ENCODE measurements at regions not wholly inside any gene's neighbourhood (a gene's known extent, or its start where the extent isn't known, plus 50 kb on each side); places are given as distances from the start of the nearest gene placed in this dataset.

- WGBS, 2 donors = 54 to 65% methylated on average over 16 of the region's 16 CpGs
- Histone ChIP-seq H3K27me3 (ENCODE audit: control insufficient read depth in 1 of 2, insufficient read depth in 2 of 2, low read length in 2 of 2) (no peaks in the 10 kb centered on the region), H3K4me3 (ENCODE audit: low read depth in 1 of 2, low read length in 2 of 2) (no peak overlapping the region), H3K4me1 (ENCODE audit: control insufficient read depth in 2 of 2, insufficient read depth in 2 of 2, low read length in 1 of 2) (no peaks in the 10 kb centered on the region), H3K9me3 (ENCODE audit: control insufficient read depth in 2 of 2, insufficient read depth in 1 of 2, low read depth in 1 of 2, low read length in 1 of 2) (peaks cover 0 to 4% of the 10 kb centered on the region in 2 donors), H3K27ac (ENCODE audit: low read depth in 2 of 2, low read length in 1 of 2) (no peak overlapping the region), H3K36me3 (ENCODE audit: control insufficient read depth in 2 of 2, insufficient read depth in 2 of 2, low read length in 1 of 2) (no peaks in the 10 kb centered on the region)
These were observed 155.4 kb downstream of the AACS start for GRCh38 chr12:125220404-125221273.

GRCh38 chr12:125221602-125222001 lies 156.4 kb downstream of the AACS start:
- H3K36me3 ChIP-seq (ENCODE audit: control insufficient read depth in 2 of 2, insufficient read depth in 2 of 2, low read length in 1 of 2) = no peaks in the 10 kb centered on the region
- H3K9me3 ChIP-seq (ENCODE audit: control insufficient read depth in 2 of 2, insufficient read depth in 1 of 2, low read depth in 1 of 2, low read length in 1 of 2) = peaks cover 0 to 3% of the 10 kb centered on the region in 2 donors
- no peak overlapping the region for H3K27ac ChIP-seq (ENCODE audit: low read depth in 2 of 2, low read length in 1 of 2)
- 85 to 92% methylated on average over 4 of the region's 4 CpGs for WGBS, 2 donors
- no peaks in the 10 kb centered on the region for H3K27me3 ChIP-seq (ENCODE audit: control insufficient read depth in 1 of 2, insufficient read depth in 2 of 2, low read length in 2 of 2)
- no peak overlapping the region for H3K4me3 ChIP-seq (ENCODE audit: low read depth in 1 of 2, low read length in 2 of 2)
- H3K4me1 ChIP-seq (ENCODE audit: control insufficient read depth in 2 of 2, insufficient read depth in 2 of 2, low read length in 1 of 2) = no peaks in the 10 kb centered on the region

- Histone ChIP-seq H3K4me3 (ENCODE audit: low read depth in 1 of 2, low read length in 2 of 2) (no peak overlapping the region), H3K27me3 (ENCODE audit: control insufficient read depth in 1 of 2, insufficient read depth in 2 of 2, low read length in 2 of 2) (no peaks in the 10 kb centered on the region), H3K27ac (ENCODE audit: low read depth in 2 of 2, low read length in 1 of 2) (no peak overlapping the region), H3K4me1 (ENCODE audit: control insufficient read depth in 2 of 2, insufficient read depth in 2 of 2, low read length in 1 of 2) (no peaks in the 10 kb centered on the region), H3K9me3 (ENCODE audit: control insufficient read depth in 2 of 2, insufficient read depth in 1 of 2, low read depth in 1 of 2, low read length in 1 of 2) (peaks cover 0 to 3% of the 10 kb centered on the region in 2 donors), H3K36me3 (ENCODE audit: control insufficient read depth in 2 of 2, insufficient read depth in 2 of 2, low read length in 1 of 2) (no peaks in the 10 kb centered on the region)
- WGBS, 2 donors = 44 to 53% methylated on average over 3 of the region's 3 CpGs
These were observed 157.6 kb downstream of the AACS start for GRCh38 chr12:125222876-125223275.

- peaks cover 0 to 3% of the 10 kb centered on the region in 2 donors for H3K9me3 ChIP-seq (ENCODE audit: control insufficient read depth in 2 of 2, insufficient read depth in 1 of 2, low read depth in 1 of 2, low read length in 1 of 2)
- H3K4me3 ChIP-seq (ENCODE audit: low read depth in 1 of 2, low read length in 2 of 2) = no peak overlapping the region
- H3K36me3 ChIP-seq (ENCODE audit: control insufficient read depth in 2 of 2, insufficient read depth in 2 of 2, low read length in 1 of 2) = no peaks in the 10 kb centered on the region
- WGBS, 2 donors = 92 to 95% methylated on average over 4 of the region's 4 CpGs
- no peaks in the 10 kb centered on the region for H3K4me1 ChIP-seq (ENCODE audit: control insufficient read depth in 2 of 2, insufficient read depth in 2 of 2, low read length in 1 of 2)
- no peaks in the 10 kb centered on the region for H3K27me3 ChIP-seq (ENCODE audit: control insufficient read depth in 1 of 2, insufficient read depth in 2 of 2, low read length in 2 of 2)
- H3K27ac ChIP-seq (ENCODE audit: low read depth in 2 of 2, low read length in 1 of 2) = no peak overlapping the region
These were observed 160.4 kb downstream of the AACS start for GRCh38 chr12:125225641-125226040.

GRCh38 chr12:125228519-125229260 lies 163.5 kb downstream of the AACS start:
- Histone ChIP-seq H3K27ac (ENCODE audit: low read depth in 2 of 2, low read length in 1 of 2) (no peak overlapping the region), H3K36me3 (ENCODE audit: control insufficient read depth in 2 of 2, insufficient read depth in 2 of 2, low read length in 1 of 2) (no peaks in the 10 kb centered on the region), H3K9me3 (ENCODE audit: control insufficient read depth in 2 of 2, insufficient read depth in 1 of 2, low read depth in 1 of 2, low read length in 1 of 2) (no peaks in the 10 kb centered on the region), H3K27me3 (ENCODE audit: control insufficient read depth in 1 of 2, insufficient read depth in 2 of 2, low read length in 2 of 2) (no peaks in the 10 kb centered on the region), H3K4me3 (ENCODE audit: low read depth in 1 of 2, low read length in 2 of 2) (no peak overlapping the region), H3K4me1 (ENCODE audit: control insufficient read depth in 2 of 2, insufficient read depth in 2 of 2, low read length in 1 of 2) (no peaks in the 10 kb centered on the region)
- 72 to 77% methylated on average over 18 of the region's 18 CpGs for WGBS, 2 donors

- Histone ChIP-seq H3K36me3 (ENCODE audit: control insufficient read depth in 2 of 2, insufficient read depth in 2 of 2, low read length in 1 of 2) (no peaks in the 10 kb centered on the region), H3K27ac (ENCODE audit: low read depth in 2 of 2, low read length in 1 of 2) (no peak overlapping the region), H3K9me3 (ENCODE audit: control insufficient read depth in 2 of 2, insufficient read depth in 1 of 2, low read depth in 1 of 2, low read length in 1 of 2) (no peaks in the 10 kb centered on the region), H3K27me3 (ENCODE audit: control insufficient read depth in 1 of 2, insufficient read depth in 2 of 2, low read length in 2 of 2) (no peaks in the 10 kb centered on the region), H3K4me3 (ENCODE audit: low read depth in 1 of 2, low read length in 2 of 2) (no peak overlapping the region), H3K4me1 (ENCODE audit: control insufficient read depth in 2 of 2, insufficient read depth in 2 of 2, low read length in 1 of 2) (no peaks in the 10 kb centered on the region)
- 87 to 89% methylated on average over 14 of the region's 14 CpGs for WGBS, 2 donors
These were observed 164.8 kb downstream of the AACS start for GRCh38 chr12:125229878-125230530.

GRCh38 chr12:125233319-125233718 lies 168.1 kb downstream of the AACS start:
- Histone ChIP-seq H3K9me3 (ENCODE audit: control insufficient read depth in 2 of 2, insufficient read depth in 1 of 2, low read depth in 1 of 2, low read length in 1 of 2) (no peaks in the 10 kb centered on the region), H3K27me3 (ENCODE audit: control insufficient read depth in 1 of 2, insufficient read depth in 2 of 2, low read length in 2 of 2) (no peaks in the 10 kb centered on the region), H3K27ac (ENCODE audit: low read depth in 2 of 2, low read length in 1 of 2) (no peak overlapping the region), H3K4me1 (ENCODE audit: control insufficient read depth in 2 of 2, insufficient read depth in 2 of 2, low read length in 1 of 2) (no peaks in the 10 kb centered on the region), H3K4me3 (ENCODE audit: low read depth in 1 of 2, low read length in 2 of 2) (no peak overlapping the region), H3K36me3 (ENCODE audit: control insufficient read depth in 2 of 2, insufficient read depth in 2 of 2, low read length in 1 of 2) (no peaks in the 10 kb centered on the region)
- 79 to 90% methylated on average over 1 of the region's 1 CpG for WGBS, 2 donors

GRCh38 chr12:125239563-125239962 lies 174.3 kb downstream of the AACS start:
- H3K27me3 ChIP-seq (ENCODE audit: control insufficient read depth in 1 of 2, insufficient read depth in 2 of 2, low read length in 2 of 2) = no peaks in the 10 kb centered on the region
- 94% methylated on average over 11 of the region's 11 CpGs for WGBS, 2 donors
- peaks cover 0 to 4% of the 10 kb centered on the region in 2 donors for H3K9me3 ChIP-seq (ENCODE audit: control insufficient read depth in 2 of 2, insufficient read depth in 1 of 2, low read depth in 1 of 2, low read length in 1 of 2)
- H3K27ac ChIP-seq (ENCODE audit: low read depth in 2 of 2, low read length in 1 of 2) = no peak overlapping the region
- no peaks in the 10 kb centered on the region for H3K4me1 ChIP-seq (ENCODE audit: control insufficient read depth in 2 of 2, insufficient read depth in 2 of 2, low read length in 1 of 2)
- H3K36me3 ChIP-seq (ENCODE audit: control insufficient read depth in 2 of 2, insufficient read depth in 2 of 2, low read length in 1 of 2) = no peaks in the 10 kb centered on the region
- no peak overlapping the region for H3K4me3 ChIP-seq (ENCODE audit: low read depth in 1 of 2, low read length in 2 of 2)

- Histone ChIP-seq H3K4me1 (ENCODE audit: control insufficient read depth in 2 of 2, insufficient read depth in 2 of 2, low read length in 1 of 2) (no peaks in the 10 kb centered on the region), H3K36me3 (ENCODE audit: control insufficient read depth in 2 of 2, insufficient read depth in 2 of 2, low read length in 1 of 2) (no peaks in the 10 kb centered on the region), H3K9me3 (ENCODE audit: control insufficient read depth in 2 of 2, insufficient read depth in 1 of 2, low read depth in 1 of 2, low read length in 1 of 2) (peaks cover 0 to 4% of the 10 kb centered on the region in 2 donors), H3K4me3 (ENCODE audit: low read depth in 1 of 2, low read length in 2 of 2) (no peak overlapping the region), H3K27me3 (ENCODE audit: control insufficient read depth in 1 of 2, insufficient read depth in 2 of 2, low read length in 2 of 2) (no peaks in the 10 kb centered on the region), H3K27ac (ENCODE audit: low read depth in 2 of 2, low read length in 1 of 2) (no peak overlapping the region)
- 58 to 59% methylated on average over 17 of the region's 17 CpGs for WGBS, 2 donors
These were observed 175.5 kb downstream of the AACS start for GRCh38 chr12:125240717-125241116.
